GM18870 (cell line): ENCODE measurements at regions not wholly inside any gene's neighbourhood (a gene's known extent, or its start where the extent isn't known, plus 50 kb on each side); places are given as distances from the start of the nearest gene placed in this dataset.

ENCODE experiments used
- ATAC-seq: cut with Tn5 transposase; IDR thresholded peaks from one replicate; pipeline ENCODE4 v1.9.1; 2021; ENCODE audit warnings: moderate library complexity; ENCODE audit not compliant: unreplicated experiment

- ATAC-seq, result no peak
Measured at GRCh38 chr5:93018461-93018860, 562.6 kb downstream of the NR2F1-AS1 start.

DNA sequence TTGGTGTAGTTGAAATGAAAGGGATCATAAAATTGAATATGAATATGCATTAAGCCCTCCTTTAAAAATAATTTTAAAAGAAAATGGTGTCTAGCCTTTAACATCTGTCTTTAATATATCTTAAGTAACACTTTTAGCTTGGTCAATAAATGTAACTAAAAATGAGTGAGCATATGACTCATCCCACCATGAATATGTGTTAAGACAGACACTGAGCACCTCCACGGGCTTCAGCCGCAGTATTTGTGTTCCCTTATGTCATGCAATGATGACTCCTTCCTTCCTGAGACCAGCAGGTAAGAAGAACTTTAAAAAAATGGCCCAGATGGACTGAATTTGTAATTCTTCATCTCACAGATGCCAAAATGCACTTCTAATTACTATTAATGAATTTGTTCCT is 563.2 kb downstream of the NR2F1-AS1 start:
- ATAC-seq, result no peak

DNA sequence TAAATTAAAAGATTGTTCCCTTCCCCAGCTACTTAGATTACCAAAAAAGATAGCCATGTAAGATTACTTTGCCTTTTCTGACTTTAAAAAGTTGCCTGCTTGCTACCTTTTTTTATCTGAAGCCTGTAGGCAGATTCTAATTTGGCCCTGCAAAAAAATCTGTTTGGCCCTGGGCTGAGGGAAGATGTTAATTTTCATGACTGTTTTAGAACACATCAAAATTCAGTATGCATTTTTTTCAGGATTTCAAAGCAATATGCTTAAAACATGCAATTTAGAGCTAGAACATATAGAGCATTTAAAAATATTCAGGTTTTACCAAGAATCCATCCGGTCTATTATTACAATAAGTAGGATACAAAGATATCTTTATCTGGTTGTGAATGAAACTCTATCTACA is 563.6 kb downstream of the NR2F1-AS1 start:
- no peak for ATAC-seq

DNA sequence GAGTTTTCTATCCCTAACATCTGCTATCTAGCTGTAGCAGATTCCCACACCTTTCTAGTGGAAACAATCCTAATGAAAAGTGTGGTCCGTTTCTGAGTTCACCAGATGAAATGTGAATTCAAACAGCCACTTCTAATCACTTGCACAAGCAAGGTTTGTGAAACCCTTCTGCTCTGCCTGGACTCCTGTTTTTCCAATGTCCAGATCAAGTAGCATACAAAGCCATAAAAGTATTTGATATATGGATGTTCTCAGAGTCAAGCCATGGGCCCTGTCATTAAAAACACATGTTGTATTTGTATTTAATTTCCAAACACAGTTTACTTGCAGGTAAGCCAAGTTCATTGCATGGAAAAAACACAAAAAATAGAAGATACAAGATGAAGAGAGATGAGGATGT is 570.4 kb downstream of the NR2F1-AS1 start:
- no peak for ATAC-seq

- no peak for ATAC-seq
Measured at GRCh38 chr5:93010037-93010436, 571.0 kb downstream of the NR2F1-AS1 start.

DNA sequence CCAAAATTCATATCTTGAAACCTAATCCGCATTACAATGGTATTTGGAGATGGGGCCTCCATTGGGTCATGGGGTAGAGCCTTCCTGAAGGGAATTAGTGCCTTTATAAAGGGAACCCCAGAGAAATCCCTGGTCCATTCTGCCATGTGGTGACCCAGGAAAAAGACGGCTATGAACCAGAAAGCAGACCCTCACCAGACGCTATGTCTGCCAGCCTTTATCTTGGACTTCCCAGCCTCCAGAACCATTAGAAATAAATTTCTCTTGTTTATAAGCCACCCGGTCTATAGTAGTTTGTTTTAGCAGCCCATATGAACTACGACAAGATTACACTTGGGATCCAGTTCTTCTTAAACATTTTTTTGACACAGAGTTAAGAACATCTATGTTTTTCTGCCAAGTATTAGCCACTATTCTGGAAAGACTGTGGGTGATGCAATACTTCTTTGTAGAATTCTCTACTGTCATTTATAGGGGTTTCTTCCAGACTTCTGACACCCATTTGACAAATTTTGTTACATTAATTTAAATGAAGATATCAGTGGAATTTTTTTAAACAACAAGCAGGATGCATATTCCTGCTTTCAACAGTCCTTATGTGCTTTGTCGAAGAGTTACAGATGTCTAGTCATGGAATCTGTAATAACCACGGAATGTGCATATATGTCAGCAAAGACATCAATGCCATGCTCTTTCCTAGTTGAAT is 572.4 kb downstream of the NR2F1-AS1 start:
- ATAC-seq, result no peak

GRCh38 chr5:93006915-93007314 is 574.1 kb downstream of the NR2F1-AS1 start:
- no peak for ATAC-seq

DNA sequence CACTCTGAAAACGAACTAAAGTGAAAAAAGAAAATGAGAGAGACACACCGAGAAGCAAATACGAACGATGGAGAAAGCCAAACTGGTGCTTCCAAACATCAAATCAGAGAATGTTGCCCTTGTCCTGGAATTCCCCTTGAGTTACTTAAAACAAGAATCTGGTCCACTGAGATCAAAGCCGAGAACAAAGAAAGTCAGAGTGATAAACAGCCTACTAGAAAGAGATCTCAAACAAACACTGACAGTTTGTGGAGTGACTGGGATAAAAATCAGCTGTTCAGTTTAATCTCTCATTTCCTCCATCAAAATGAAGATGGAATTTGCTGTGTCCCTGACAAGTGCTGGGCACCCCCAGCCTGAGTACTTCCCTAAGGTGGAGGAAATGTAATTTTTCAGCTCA is 582.6 kb downstream of the NR2F1-AS1 start:
- no peak for ATAC-seq

GRCh38 chr5:92994392-92994791 is 586.6 kb downstream of the NR2F1-AS1 start:
- no peak for ATAC-seq

DNA sequence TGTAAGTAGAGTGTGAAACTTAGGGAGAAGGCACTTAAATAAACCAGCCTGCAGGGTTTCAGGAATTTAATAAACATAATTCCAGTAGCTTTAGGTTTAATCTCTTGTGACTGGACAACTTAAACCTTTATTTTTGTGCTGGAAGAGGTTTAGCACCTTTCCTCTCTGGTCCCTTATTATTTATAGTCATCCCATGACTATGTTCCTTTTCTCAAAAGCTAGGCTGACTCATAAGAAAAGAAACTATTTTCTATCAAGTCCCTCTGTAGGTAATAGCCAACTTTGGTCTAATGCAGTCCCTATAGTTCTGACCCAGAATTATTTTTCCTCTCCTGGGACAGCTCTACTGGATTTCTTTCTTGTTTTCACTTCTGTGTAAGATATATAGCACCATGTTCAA is 588.9 kb downstream of the NR2F1-AS1 start:
- no peak for ATAC-seq

- no peak for ATAC-seq
Measured at GRCh38 chr5:92991581-92992067, 589.4 kb downstream of the NR2F1-AS1 start.

DNA sequence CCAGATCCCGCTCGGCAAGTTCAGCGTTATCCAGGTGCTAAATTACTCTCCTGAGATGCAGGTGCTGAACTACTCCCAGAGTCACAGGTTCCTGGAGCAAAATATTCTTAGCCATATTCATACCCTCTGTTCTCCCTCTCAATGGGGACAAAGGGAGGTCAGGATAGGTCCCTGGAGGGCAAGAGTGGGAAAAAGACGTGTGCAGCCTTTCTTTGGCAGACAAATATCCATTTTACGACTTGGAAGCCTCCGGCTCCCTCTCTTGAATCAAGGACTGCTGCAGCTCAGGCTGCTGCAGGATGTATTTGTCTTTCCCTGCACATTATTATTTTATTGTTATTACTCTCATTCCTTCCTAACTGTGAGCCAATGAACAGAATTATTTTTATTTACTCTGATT is 590.2 kb downstream of the NR2F1-AS1 start:
- no peak for ATAC-seq

- no peak for ATAC-seq
Measured at GRCh38 chr5:92981001-92981400, 600.0 kb downstream of the NR2F1-AS1 start.

GRCh38 chr5:92980491-92980890 is 600.5 kb downstream of the NR2F1-AS1 start:
- ATAC-seq, result no peak

DNA sequence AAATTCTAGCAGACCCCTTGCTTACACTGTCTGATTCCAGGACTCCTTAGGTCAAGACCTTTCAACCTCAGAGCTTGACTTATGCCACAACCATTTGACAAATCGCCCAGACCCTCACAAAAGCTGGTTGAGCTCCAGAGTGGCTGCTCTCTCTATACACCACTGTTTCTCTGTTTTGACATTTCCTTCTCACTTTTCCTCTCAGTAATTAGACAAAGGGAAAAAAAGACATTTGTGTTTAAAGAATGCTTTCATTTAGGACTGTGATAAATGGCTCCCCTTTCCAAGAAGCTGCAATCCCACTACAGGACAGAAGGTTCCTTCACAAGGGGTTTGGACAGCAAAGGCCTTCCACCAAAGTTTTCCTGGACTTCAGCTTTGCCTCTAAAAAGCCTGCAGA is 601.3 kb downstream of the NR2F1-AS1 start:
- ATAC-seq, result no peak

DNA sequence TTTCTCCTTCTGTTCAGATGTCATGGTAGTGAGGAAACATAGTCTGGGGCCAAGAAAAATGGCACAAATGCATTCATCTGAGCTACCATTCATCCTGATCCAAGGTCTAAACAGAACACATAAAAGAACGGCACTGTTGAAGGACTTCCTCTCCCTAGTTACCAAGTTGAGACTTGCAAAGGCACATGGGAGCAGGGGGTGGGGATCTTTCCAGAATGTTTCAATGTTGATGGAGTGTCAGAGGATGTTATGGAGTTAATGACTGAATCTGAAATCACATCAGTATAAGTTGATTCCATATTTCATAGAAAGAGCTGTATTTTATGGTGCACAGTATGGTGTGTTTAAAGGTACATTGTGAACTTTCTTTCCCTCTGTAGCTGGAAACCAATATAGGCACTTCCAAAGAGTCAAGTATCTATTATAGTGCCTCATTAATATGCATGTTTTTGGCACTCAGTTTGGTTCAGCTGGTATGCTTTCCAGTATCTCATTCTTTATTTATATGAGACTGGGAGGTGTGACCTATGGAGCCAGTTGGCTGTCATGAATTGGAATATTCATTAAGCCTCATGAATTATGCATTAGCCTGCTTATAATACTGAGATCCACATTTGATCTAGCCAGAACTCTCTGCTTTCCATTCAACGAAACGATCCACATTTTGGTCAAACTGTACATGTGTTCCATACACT is 603.0 kb downstream of the NR2F1-AS1 start:
- ATAC-seq, result no peak

DNA sequence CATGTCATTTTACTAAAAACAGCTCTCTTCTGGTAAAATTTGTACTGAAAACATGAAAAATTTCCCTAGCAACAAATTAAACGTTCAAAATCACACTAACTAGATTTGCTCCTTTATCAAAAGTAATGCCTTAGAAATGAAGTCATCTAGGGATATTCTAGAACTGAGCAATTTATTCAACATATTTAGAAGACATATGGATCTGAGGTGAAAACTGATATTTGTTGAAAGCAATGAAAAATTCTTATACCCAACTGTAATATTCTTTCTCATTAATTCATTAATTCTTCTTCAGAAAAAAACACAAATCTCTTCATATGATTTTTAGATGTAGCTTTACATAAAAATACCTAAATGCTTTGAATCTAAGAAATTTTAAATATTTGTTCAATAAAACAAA is 604.9 kb downstream of the NR2F1-AS1 start:
- ATAC-seq, result no peak

DNA sequence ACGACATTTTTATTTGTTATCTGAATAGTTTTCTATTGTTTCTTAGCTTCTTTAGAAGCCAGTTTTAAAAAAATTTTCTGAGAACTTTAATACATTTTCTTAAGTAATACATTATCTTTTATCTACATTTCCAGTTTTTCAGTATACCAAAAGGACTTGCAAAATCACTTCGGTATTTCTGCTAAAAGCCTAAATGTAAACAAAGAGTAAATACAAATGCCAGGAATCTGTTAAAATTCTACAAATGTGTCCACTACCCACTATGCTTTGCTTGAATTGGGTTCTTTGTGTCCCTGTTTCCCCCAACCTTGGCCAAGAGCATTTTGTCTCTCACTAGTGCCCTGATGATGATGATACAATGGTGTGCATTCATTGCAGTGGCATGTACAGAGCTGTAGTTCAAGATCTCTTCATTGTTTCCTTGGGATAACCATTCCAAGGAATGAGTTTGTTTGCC is 611.2 kb downstream of the NR2F1-AS1 start:
- ATAC-seq, result no peak

- no peak for ATAC-seq
Measured at GRCh38 chr5:92969191-92969780, 611.7 kb downstream of the NR2F1-AS1 start.

- no peak for ATAC-seq
Measured at GRCh38 chr5:92963800-92964199, 617.2 kb downstream of the NR2F1-AS1 start.

GRCh38 chr5:92962752-92963151 is 618.3 kb downstream of the NR2F1-AS1 start:
- no peak for ATAC-seq

GRCh38 chr5:92956886-92957285 is 624.1 kb downstream of the NR2F1-AS1 start:
- ATAC-seq, result no peak
